ENCODE measurements at regions not wholly inside any gene's neighbourhood (a gene's known extent, or its start where the extent isn't known, plus 50 kb on each side); places are given as distances from the start of the nearest gene placed in this dataset.

DNA sequence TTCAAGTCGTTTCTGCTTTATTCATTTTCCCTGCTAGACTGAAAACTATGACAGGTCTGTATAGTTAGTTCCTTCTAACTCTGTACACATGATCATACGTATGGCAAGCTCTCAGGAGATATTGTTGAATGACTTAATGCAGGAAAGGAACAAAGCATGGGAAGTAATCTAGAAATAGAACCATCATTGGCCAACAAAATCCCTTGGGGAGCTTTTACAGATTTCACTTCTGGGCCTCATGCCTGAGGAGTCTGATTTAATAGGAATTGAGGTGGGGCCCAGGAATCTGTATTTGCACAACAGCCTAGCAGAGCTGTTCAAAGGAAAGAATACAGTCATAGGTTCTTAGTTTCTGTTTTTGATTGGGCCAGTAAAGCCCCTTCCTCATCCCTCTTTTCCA lies 229.2 kb downstream of the MAP2K6 start:
- DNase-seq (ENCODE audit: low read depth) = no peak
- H3K4me3 ChIP-seq (ENCODE audit: low read length) = no peak overlapping the region
- TF ChIP-seq, protein P1, sequence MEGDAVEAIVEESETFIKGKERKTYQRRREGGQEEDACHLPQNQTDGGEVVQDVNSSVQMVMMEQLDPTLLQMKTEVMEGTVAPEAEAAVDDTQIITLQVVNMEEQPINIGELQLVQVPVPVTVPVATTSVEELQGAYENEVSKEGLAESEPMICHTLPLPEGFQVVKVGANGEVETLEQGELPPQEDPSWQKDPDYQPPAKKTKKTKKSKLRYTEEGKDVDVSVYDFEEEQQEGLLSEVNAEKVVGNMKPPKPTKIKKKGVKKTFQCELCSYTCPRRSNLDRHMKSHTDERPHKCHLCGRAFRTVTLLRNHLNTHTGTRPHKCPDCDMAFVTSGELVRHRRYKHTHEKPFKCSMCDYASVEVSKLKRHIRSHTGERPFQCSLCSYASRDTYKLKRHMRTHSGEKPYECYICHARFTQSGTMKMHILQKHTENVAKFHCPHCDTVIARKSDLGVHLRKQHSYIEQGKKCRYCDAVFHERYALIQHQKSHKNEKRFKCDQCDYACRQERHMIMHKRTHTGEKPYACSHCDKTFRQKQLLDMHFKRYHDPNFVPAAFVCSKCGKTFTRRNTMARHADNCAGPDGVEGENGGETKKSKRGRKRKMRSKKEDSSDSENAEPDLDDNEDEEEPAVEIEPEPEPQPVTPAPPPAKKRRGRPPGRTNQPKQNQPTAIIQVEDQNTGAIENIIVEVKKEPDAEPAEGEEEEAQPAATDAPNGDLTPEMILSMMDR (IDR thresholded peaks at IDR 0.05; ENCODE audit: insufficient read depth, low read depth, low read length, missing control alignments) = no peak

DNA sequence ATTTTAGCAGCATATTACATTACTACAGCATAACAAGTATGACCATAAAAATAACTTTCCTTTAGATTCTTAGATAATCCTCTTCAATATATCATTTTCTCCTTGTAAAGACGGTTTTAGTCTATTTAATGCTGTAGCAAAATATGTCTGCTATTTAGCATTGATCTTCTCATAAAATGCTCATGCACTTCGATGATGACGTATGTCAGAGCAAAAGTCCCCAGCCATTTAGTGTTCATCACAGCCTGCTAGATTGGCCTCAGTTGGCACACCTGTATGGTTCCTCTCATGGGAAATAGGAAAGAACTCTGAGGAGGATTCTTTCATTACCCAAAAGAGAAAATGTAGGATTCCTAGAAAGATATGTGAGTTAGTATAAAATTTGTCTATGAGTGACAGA lies 232.2 kb downstream of the MAP2K6 start:
- TF ChIP-seq, protein P1 (IDR thresholded peaks at IDR 0.05; ENCODE audit: insufficient read depth, low read depth, low read length, missing control alignments) = no peak
- no peak for DNase-seq (ENCODE audit: low read depth)
- no peak overlapping the region for H3K4me3 ChIP-seq (ENCODE audit: low read length)

DNA sequence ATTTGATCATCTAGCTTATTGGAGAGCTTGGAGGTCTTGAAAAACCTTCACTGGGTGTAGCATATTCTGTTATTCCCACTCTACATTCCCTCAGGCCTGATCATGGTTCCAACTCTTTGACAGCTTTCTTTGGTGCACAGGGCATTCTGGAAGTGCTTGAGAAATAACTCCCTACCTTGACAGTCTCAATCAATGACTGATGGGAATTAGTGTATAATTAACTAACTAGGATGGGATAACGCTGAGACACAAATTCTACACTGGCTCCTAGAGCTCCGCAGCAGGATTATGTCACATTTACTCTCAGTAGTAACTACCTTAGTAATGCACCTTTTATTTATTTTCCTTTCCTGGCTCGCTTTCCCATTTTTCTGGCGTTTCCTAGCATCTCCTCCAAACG lies 236.4 kb downstream of the MAP2K6 start:
- TF ChIP-seq, protein P1 (IDR thresholded peaks at IDR 0.05; ENCODE audit: insufficient read depth, low read depth, low read length, missing control alignments) = no peak
- DNase-seq (ENCODE audit: low read depth) = no peak
- H3K4me3 ChIP-seq (ENCODE audit: low read length) = no peak overlapping the region

DNA sequence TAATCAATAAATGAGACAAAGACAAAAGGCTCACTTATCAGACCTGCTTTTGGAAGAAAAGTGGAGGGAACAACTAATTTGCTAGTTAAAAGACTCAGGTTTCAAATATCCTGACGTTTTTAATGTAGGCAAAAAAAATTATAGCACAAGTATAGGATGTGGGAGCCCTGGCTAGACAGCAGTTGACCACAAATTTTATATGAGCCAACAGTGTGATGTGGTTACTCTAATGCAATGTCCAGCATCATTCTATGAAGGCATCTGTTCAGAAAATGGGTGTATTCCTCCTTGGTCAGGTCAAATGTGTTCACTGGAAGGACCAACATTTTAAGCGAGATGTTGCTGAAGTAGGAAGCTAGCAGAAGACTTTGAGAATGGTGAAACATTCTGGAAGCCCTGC lies 237.4 kb downstream of the MAP2K6 start:
- TF ChIP-seq, protein P1 (IDR thresholded peaks at IDR 0.05; ENCODE audit: insufficient read depth, low read depth, low read length, missing control alignments) = no peak
- no peak overlapping the region for H3K4me3 ChIP-seq (ENCODE audit: low read length)
- DNase-seq (ENCODE audit: low read depth) = no peak

DNA sequence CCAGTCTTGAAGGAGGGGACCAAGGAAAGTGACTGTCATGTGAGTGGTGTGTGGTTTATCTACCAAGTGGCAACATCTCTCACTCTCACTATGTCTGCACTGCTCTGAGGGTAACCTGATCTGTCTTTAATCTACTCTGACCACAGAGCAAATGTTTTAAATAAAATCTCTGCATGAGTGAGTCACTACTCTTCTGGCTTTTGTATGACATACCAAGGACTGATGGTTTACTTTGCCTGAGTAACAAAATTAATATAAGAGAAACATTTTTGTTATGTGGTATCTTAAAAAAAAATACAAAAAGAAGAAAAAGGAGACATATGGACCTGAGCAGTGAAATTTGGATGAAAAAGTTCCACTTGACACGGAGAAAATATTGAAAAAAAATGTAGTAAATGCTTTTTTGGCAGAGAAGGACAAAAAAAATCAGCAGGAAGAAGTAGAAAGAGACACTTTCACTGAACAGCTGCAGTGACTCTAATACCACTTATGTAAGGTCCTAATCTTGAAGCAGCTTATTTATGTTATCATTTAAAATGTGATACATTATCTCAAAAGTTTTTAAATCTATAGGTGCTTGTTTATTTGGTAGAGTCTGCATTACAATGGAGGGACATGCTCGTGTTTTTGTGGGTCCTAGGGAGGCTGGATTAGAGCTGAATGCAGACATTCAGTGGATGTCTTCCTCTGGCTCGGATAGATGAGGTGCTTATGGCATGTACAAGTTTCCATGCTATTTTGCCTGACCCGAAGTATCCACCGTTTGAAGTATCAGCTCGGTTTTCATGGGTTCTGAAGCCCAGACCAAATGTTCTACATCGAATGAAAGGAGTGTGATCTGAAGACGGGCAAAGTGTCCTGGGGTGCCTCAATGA lies 240.7 kb downstream of the MAP2K6 start:
- DNase-seq (ENCODE audit: low read depth) = peak; percentile 66

DNA sequence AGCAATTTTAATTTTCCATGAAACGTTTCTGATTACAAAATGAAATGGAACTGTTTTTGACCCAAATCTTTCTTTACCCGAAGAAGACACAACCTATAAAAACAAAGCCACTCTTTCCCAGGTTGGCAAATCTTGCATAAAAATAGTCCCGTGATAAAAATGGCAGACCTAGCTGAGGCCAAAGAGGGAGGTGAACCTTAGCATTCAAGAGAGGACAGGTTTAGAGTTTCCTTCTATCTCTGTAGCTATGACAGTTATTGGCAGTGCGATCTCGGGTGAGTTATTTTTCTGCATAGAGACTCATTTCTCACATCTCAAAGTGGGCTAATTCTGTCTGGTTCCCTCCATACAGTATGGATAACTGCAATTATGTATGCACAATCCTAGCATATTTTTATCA lies 241.4 kb downstream of the MAP2K6 start:
- no peak for DNase-seq (ENCODE audit: low read depth)
- H3K4me3 ChIP-seq (ENCODE audit: low read length) = no peak overlapping the region
- TF ChIP-seq, protein P1 (IDR thresholded peaks at IDR 0.05; ENCODE audit: insufficient read depth, low read depth, low read length, missing control alignments) = no peak

More for the DNA sequence above, 240.7 kb downstream of the MAP2K6 start:
- TF ChIP-seq, protein P1 (IDR thresholded peaks at IDR 0.05; ENCODE audit: insufficient read depth, low read depth, low read length, missing control alignments) = no peak
- no peak overlapping the region for H3K4me3 ChIP-seq (ENCODE audit: low read length)

Measured in epithelial cell of esophagus (primary cell).